Liver (tissue), 8 donors: ENCODE measurements at regions not wholly inside any gene's neighbourhood (a gene's known extent, or its start where the extent isn't known, plus 50 kb on each side); places are given as distances from the start of the nearest gene placed in this dataset.

Experiments
- DNase-seq: peaks from one replicate; pipeline ENCODE4 v3.0.0-alpha.2; 2017; ENCODE audit warnings: low spot score
- H3K27ac ChIP-seq, 2 donors: one replicate each; pipeline ENCODE4 v1.7.0; 2013; ENCODE audit warnings: inconsistent platforms in 2 of 2, low read length in 2 of 2, control low read depth in 1 of 2, low read depth in 1 of 2, mild to moderate bottlenecking in 1 of 2
- H3K27me3 ChIP-seq, 4 donors: one replicate each; pipeline versions ENCODE4 v1.6.1 to v1.7.0; 2013; ENCODE audit warnings: low read length in 3 of 4, inconsistent platforms in 1 of 4, mild to moderate bottlenecking in 1 of 4, moderate library complexity in 1 of 4; ENCODE audit not compliant: control insufficient read depth in 4 of 4, insufficient read depth in 4 of 4
- H3K36me3 ChIP-seq, 4 donors: one replicate each; pipeline versions ENCODE4 v1.6.1 to v1.7.0; 2013; ENCODE audit warnings: low read length in 3 of 4, mild to moderate bottlenecking in 3 of 4, low read depth in 1 of 4, moderate library complexity in 1 of 4; ENCODE audit not compliant: control insufficient read depth in 4 of 4, insufficient read depth in 3 of 4
- H3K4me1 ChIP-seq, 4 donors: one replicate each; pipeline versions ENCODE4 v1.6.1 to v1.7.0; 2013; ENCODE audit warnings: low read length in 3 of 4, mild to moderate bottlenecking in 3 of 4, moderate library complexity in 1 of 4; ENCODE audit not compliant: control insufficient read depth in 4 of 4, insufficient read depth in 4 of 4
- H3K4me3 ChIP-seq, 3 donors: one replicate each; pipeline versions ENCODE4 v1.6.1 to v1.7.0; 2013; ENCODE audit warnings: low read length in 3 of 3, control low read depth in 1 of 3, low read depth in 1 of 3, mild to moderate bottlenecking in 1 of 3
- H3K9ac ChIP-seq, 2 donors: one replicate each; pipeline ENCODE4 v1.7.0; 2013; ENCODE audit warnings: low read length in 2 of 2, mild to moderate bottlenecking in 2 of 2, moderate library complexity in 2 of 2, control low read depth in 1 of 2, low read depth in 1 of 2
- H3K9me3 ChIP-seq, 4 donors: one replicate each; pipeline versions ENCODE4 v1.6.1 to v1.7.0; 2013; ENCODE audit warnings: low read length in 3 of 4; ENCODE audit not compliant: control insufficient read depth in 4 of 4
- FOXA1 ChIP-seq: IDR thresholded peaks from 2 replicates; pipeline ENCODE4 v1.6.1; 2016; ENCODE audit warnings: antibody characterized with exemption
- FOXA2 ChIP-seq: IDR thresholded peaks from 2 replicates; pipeline ENCODE4 v1.6.1; 2016; ENCODE audit warnings: antibody characterized with exemption
- GABPA ChIP-seq, 2 donors: IDR thresholded peaks in 1 of 2; conservative IDR thresholded peaks in 1 of 2; 2 replicates each; pipeline ENCODE4 v1.6.1; 2016; ENCODE audit warnings: antibody characterized with exemption in 2 of 2, mild to moderate bottlenecking in 1 of 2, moderate library complexity in 1 of 2
- HNF4A ChIP-seq, 2 donors: conservative IDR thresholded peaks; 2 replicates each; pipeline ENCODE4 v1.6.1; 2016; ENCODE audit warnings: antibody characterized with exemption in 2 of 2, mild to moderate bottlenecking in 2 of 2
- HNF4G ChIP-seq: IDR thresholded peaks from 2 replicates; pipeline ENCODE4 v1.6.1; 2016; ENCODE audit warnings: antibody characterized with exemption
- JUND ChIP-seq, 2 donors: IDR thresholded peaks; 2 replicates each; pipeline ENCODE4 v1.6.1; 2016; ENCODE audit warnings: antibody characterized with exemption in 2 of 2
- NR2F2 ChIP-seq: IDR thresholded peaks from 2 replicates; pipeline ENCODE4 v1.6.1; 2016; ENCODE audit warnings: antibody characterized with exemption
- RXRA ChIP-seq, 2 donors: IDR thresholded peaks; 2 replicates each; pipeline ENCODE4 v1.6.1; 2017 to 2018; ENCODE audit warnings: antibody characterized with exemption in 2 of 2, mild to moderate bottlenecking in 1 of 2
- SP1 ChIP-seq: IDR thresholded peaks from 2 replicates; pipeline ENCODE4 v1.6.1; 2018; ENCODE audit warnings: antibody characterized with exemption, mild to moderate bottlenecking
- TAF1 ChIP-seq: conservative IDR thresholded peaks from 2 replicates; pipeline ENCODE4 v1.6.1; 2016; ENCODE audit warnings: antibody characterized with exemption, mild to moderate bottlenecking
- YY1 ChIP-seq: IDR thresholded peaks from 2 replicates; pipeline ENCODE4 v1.6.1; 2016; ENCODE audit warnings: antibody characterized with exemption, mild to moderate bottlenecking
- WGBS: extraction: QIAGEN DNeasy Blood & Tissue Kit; methylation state at CpG from one replicate; pipeline ENCODE4 v1.1.7; 2013; 5-methylcytosine and 5-hydroxymethylcytosine counted together
- TF ChIP-seq, protein P1 (sequence below): IDR thresholded peaks from 2 replicates; pipeline ENCODE4 v1.6.1; 2016; ENCODE audit warnings: antibody characterized with exemption
- TF ChIP-seq, protein P2 (sequence below): IDR thresholded peaks from 2 replicates; pipeline ENCODE4 v1.6.1; 2016; ENCODE audit warnings: antibody characterized with exemption
- TF ChIP-seq, protein P3 (sequence below): IDR thresholded peaks from 2 replicates; pipeline ENCODE4 v1.6.1; 2016; ENCODE audit warnings: antibody characterized with exemption, mild to moderate bottlenecking
- TF ChIP-seq, protein P4 (sequence below): fragments of 150-350 bp; IDR thresholded peaks from 2 replicates; pipeline ENCODE4 v1.5.1; 2017; ENCODE audit warnings: improper control_type of control experiment, low read depth, low read length; ENCODE audit not compliant: missing input control
- TF ChIP-seq, protein P5 (sequence below): IDR thresholded peaks from 2 replicates; pipeline ENCODE4 v1.6.1; 2016; ENCODE audit warnings: antibody characterized with exemption
- donor health status: healthy.
- donor health status: healthy.
- donor health status: healthy.
- donor health status: healthy.
- donor health status: healthy.

DNA sequence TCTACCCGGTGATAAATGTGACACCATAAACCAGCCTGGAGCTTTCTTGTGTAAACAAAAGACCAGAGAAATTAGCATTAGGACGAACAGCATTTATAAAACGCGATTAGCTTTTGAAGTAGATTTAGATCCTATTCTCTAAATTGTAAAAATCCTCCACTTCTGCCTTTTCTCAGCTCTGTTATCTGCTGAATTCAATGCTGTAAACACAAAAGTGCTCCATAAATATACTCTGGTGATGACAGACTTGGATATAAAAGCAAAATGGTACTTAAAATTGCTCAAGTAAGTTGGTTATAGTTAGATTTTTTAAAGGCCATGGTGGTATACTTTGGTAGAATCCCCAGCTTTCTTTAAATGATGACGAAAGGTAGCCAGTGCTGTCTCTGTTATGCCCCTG, 114.6 kb upstream of the RMST start:
- WGBS = 81% methylated on average over 5 of the region's 5 CpGs
- Histone ChIP-seq H3K36me3 (no peaks in the 10 kb centered on the region), H3K4me1 (no peaks in the 10 kb centered on the region), H3K9me3 (no peaks in the 10 kb centered on the region), H3K9ac (no peak overlapping the region), H3K4me3 (no peak overlapping the region), H3K27ac (no peak overlapping the region), H3K27me3 (no peaks in the 10 kb centered on the region)
- no peak for DNase-seq
- TF ChIP-seq HNF4G = no peak
- TF ChIP-seq YY1 = no peak
- TF ChIP-seq RXRA (IDR thresholded peaks at IDR 0.05) = no peak
- no peak for TF ChIP-seq SP1

DNA sequence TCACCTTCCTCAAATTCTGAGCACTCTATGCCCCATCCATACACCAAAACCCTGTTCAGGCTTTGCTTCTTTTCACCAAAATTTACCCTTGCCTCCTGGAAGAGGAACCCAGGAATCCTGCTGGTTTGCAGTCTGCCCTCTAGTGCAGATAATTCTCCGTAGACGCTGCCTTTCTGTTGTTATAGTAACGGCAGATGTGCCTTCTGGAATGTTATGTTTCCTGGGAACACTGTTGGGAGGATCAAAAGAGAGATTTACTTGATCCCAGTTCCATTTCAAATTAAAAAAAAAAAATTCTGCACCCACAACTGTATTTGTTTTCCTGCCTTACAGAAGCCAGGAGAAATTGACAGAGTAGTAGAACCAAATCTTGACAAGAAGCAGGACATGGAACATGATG, 104.2 kb upstream of the RMST start:
- Histone ChIP-seq H3K4me3 (no peak overlapping the region), H3K27me3 (peaks cover 0 to 4% (median 1%) of the 10 kb centered on the region in 4 donors), H3K4me1 (no peaks in the 10 kb centered on the region), H3K36me3 (no peaks in the 10 kb centered on the region), H3K9me3 (peaks cover 0 to 2% (median 0%) of the 10 kb centered on the region in 4 donors), H3K27ac (no peak overlapping the region), H3K9ac (no peak overlapping the region)
- no peak for DNase-seq
- TF ChIP-seq NR2F2 = no peak
- TF ChIP-seq FOXA1 = no peak
- TF ChIP-seq, protein P1, sequence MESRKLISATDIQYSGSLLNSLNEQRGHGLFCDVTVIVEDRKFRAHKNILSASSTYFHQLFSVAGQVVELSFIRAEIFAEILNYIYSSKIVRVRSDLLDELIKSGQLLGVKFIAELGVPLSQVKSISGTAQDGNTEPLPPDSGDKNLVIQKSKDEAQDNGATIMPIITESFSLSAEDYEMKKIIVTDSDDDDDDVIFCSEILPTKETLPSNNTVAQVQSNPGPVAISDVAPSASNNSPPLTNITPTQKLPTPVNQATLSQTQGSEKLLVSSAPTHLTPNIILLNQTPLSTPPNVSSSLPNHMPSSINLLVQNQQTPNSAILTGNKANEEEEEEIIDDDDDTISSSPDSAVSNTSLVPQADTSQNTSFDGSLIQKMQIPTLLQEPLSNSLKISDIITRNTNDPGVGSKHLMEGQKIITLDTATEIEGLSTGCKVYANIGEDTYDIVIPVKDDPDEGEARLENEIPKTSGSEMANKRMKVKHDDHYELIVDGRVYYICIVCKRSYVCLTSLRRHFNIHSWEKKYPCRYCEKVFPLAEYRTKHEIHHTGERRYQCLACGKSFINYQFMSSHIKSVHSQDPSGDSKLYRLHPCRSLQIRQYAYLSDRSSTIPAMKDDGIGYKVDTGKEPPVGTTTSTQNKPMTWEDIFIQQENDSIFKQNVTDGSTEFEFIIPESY = no peak
- no peak for TF ChIP-seq HNF4G
- TF ChIP-seq, protein P2, sequence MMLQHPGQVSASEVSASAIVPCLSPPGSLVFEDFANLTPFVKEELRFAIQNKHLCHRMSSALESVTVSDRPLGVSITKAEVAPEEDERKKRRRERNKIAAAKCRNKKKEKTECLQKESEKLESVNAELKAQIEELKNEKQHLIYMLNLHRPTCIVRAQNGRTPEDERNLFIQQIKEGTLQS = no peak
- TF ChIP-seq, protein P3, sequence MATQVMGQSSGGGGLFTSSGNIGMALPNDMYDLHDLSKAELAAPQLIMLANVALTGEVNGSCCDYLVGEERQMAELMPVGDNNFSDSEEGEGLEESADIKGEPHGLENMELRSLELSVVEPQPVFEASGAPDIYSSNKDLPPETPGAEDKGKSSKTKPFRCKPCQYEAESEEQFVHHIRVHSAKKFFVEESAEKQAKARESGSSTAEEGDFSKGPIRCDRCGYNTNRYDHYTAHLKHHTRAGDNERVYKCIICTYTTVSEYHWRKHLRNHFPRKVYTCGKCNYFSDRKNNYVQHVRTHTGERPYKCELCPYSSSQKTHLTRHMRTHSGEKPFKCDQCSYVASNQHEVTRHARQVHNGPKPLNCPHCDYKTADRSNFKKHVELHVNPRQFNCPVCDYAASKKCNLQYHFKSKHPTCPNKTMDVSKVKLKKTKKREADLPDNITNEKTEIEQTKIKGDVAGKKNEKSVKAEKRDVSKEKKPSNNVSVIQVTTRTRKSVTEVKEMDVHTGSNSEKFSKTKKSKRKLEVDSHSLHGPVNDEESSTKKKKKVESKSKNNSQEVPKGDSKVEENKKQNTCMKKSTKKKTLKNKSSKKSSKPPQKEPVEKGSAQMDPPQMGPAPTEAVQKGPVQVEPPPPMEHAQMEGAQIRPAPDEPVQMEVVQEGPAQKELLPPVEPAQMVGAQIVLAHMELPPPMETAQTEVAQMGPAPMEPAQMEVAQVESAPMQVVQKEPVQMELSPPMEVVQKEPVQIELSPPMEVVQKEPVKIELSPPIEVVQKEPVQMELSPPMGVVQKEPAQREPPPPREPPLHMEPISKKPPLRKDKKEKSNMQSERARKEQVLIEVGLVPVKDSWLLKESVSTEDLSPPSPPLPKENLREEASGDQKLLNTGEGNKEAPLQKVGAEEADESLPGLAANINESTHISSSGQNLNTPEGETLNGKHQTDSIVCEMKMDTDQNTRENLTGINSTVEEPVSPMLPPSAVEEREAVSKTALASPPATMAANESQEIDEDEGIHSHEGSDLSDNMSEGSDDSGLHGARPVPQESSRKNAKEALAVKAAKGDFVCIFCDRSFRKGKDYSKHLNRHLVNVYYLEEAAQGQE = no peak
- 57% methylated on average over 3 of the region's 3 CpGs for WGBS

DNA sequence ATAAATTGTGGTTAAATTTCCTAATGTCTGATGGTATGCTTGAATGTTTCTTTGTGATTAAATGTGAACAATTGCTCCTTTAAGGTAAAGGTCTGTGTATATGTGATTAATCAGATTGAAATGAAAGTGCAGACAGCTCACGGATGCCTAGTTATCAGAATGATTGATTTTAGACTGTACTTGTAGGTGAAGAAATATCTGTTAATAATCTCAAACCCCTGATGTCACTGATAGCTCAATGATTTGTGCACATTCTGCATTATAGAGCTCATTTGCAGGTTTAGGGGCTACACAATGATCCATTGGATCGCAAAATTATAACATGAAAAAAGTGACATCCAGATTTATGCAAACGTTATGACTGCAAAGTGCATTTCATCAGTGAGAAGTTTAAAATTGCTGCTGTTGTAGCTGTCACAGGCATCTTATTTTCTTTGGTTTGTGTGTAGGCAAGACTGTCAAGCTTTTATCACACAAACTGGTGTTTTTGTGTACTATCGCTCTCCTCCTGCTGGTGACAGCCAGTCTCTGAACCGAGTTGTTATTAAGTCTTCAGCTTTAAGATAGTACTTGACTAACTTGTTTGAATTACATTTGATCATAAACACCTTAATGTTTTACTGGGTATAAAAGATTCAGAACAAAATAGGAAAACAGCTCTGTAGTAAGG, 103.4 kb upstream of the RMST start:
- DNase-seq = no peak
- H3K9ac ChIP-seq = no peak overlapping the region
- no peaks in the 10 kb centered on the region for H3K36me3 ChIP-seq
- H3K4me3 ChIP-seq = no peak overlapping the region
- no peaks in the 10 kb centered on the region for H3K4me1 ChIP-seq
- no peak overlapping the region for H3K27ac ChIP-seq
- peaks cover 0 to 2% (median 0%) of the 10 kb centered on the region in 4 donors for H3K9me3 ChIP-seq
- WGBS = 53% methylated on average over 5 of the region's 5 CpGs
- H3K27me3 ChIP-seq = peaks cover 0 to 4% (median 1%) of the 10 kb centered on the region in 4 donors
- TF ChIP-seq, protein P4, sequence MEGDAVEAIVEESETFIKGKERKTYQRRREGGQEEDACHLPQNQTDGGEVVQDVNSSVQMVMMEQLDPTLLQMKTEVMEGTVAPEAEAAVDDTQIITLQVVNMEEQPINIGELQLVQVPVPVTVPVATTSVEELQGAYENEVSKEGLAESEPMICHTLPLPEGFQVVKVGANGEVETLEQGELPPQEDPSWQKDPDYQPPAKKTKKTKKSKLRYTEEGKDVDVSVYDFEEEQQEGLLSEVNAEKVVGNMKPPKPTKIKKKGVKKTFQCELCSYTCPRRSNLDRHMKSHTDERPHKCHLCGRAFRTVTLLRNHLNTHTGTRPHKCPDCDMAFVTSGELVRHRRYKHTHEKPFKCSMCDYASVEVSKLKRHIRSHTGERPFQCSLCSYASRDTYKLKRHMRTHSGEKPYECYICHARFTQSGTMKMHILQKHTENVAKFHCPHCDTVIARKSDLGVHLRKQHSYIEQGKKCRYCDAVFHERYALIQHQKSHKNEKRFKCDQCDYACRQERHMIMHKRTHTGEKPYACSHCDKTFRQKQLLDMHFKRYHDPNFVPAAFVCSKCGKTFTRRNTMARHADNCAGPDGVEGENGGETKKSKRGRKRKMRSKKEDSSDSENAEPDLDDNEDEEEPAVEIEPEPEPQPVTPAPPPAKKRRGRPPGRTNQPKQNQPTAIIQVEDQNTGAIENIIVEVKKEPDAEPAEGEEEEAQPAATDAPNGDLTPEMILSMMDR = no peak
- TF ChIP-seq, protein P3 = no peak
- TF ChIP-seq, protein P5, sequence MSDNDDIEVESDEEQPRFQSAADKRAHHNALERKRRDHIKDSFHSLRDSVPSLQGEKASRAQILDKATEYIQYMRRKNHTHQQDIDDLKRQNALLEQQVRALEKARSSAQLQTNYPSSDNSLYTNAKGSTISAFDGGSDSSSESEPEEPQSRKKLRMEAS = no peak
- TF ChIP-seq FOXA2 (no peak), RXRA (IDR thresholded peaks at IDR 0.05) (no peak), TAF1 (no peak), GABPA (IDR thresholded peaks at IDR 0.05 in 1 of 2, conservative IDR thresholded peaks at IDR 0.05 in 1 of 2) (no peak), YY1 (no peak), HNF4A (conservative IDR thresholded peaks at IDR 0.05) (no peak), JUND (IDR thresholded peaks at IDR 0.05) (no peak)
